Keratinocyte (primary cell): ENCODE measurements at regions not wholly inside any gene's neighbourhood (a gene's known extent, or its start where the extent isn't known, plus 50 kb on each side); places are given as distances from the start of the nearest gene placed in this dataset.

ENCODE experiments used
- DNase-seq: peaks from one replicate; pipeline ENCODE4 v3.0.0-alpha.2; 2011; ENCODE audit warnings: low read depth, missing footprints, low spot score
- FAIRE-seq: peaks from 2 replicates; lab custom pipeline; 2011; peaks lifted over from hg19 to GRCh38; lab: Jason Lieb, UNC
- H2AFZ ChIP-seq: 2 replicates; pipeline ENCODE4 v1.6.0; 2012; ENCODE audit warnings: low read length, control low read depth, inconsistent platforms; ENCODE audit not compliant: control insufficient read depth
- H3K27ac ChIP-seq: 2 replicates; pipeline ENCODE4 v1.5.1; 2011; ENCODE audit warnings: low read length; ENCODE audit not compliant: control insufficient read depth, insufficient read depth
- H3K27me3 ChIP-seq: 3 replicates; pipeline ENCODE4 v1.6.0; 2011; ENCODE audit warnings: low read length; ENCODE audit not compliant: control insufficient read depth, insufficient read depth; ENCODE audit errors: extremely low read depth
- H3K36me3 ChIP-seq, 2 experiments: 2 replicates in 1 of 2; 3 replicates in 1 of 2; pipeline ENCODE4 v1.5.1; 2011; ENCODE audit warnings: low read length in 2 of 2, mild to moderate bottlenecking in 1 of 2; ENCODE audit not compliant: control insufficient read depth in 2 of 2, insufficient read depth in 2 of 2; ENCODE audit errors: extremely low read depth in 1 of 2
- H3K4me1 ChIP-seq: 3 replicates; pipeline ENCODE4 v1.5.1; 2011; ENCODE audit warnings: low read length; ENCODE audit not compliant: control insufficient read depth, insufficient read depth; ENCODE audit errors: extremely low read depth
- H3K4me2 ChIP-seq: 3 replicates; pipeline ENCODE4 v1.6.0; 2011; ENCODE audit warnings: low read depth, low read length; ENCODE audit not compliant: control insufficient read depth, insufficient read depth; ENCODE audit errors: extremely low read depth
- H3K4me3 ChIP-seq, 3 experiments: fragments of 200-600 bp in 1 of 3; sonication (generic) in 1 of 3; 2 replicates in 2 of 3; 3 replicates in 1 of 3; pipeline ENCODE4 v1.5.1; 2011 to 2016; ENCODE audit warnings: low read length in 3 of 3, mild to moderate bottlenecking in 3 of 3, control low read depth in 2 of 3, inconsistent platforms in 1 of 3, low read depth in 1 of 3, mixed read lengths in 1 of 3, mixed run types in 1 of 3, moderate library complexity in 1 of 3; ENCODE audit not compliant: control insufficient read depth in 2 of 3, insufficient read depth in 2 of 3; ENCODE audit errors: extremely low read depth in 1 of 3
- H3K79me2 ChIP-seq: 2 replicates; pipeline ENCODE4 v1.6.0; 2012; ENCODE audit warnings: low read length; ENCODE audit not compliant: control insufficient read depth, insufficient read depth
- H3K9ac ChIP-seq: 3 replicates; pipeline ENCODE4 v1.6.0; 2011; ENCODE audit warnings: low read length; ENCODE audit not compliant: control insufficient read depth, insufficient read depth; ENCODE audit errors: extremely low read depth
- H3K9me1 ChIP-seq: 3 replicates; pipeline ENCODE4 v1.6.0; 2011; ENCODE audit warnings: low read length; ENCODE audit not compliant: control insufficient read depth, insufficient read depth; ENCODE audit errors: extremely low read depth
- H3K9me3 ChIP-seq: 2 replicates; pipeline ENCODE4 v1.5.1; 2012; ENCODE audit warnings: low read depth, low read length; ENCODE audit not compliant: control insufficient read depth
- H4K20me1 ChIP-seq: 3 replicates; pipeline ENCODE4 v1.6.0; 2011; ENCODE audit warnings: low read length; ENCODE audit not compliant: control insufficient read depth, insufficient read depth; ENCODE audit errors: extremely low read depth
- EZH2 ChIP-seq: IDR thresholded peaks from one replicate; pipeline ENCODE4 v1.6.1; 2012; ENCODE audit warnings: inconsistent platforms, mild to moderate bottlenecking, low read length, moderate library complexity
- dilution Hi-C: fragments of 300-500 bp; cut with MboI; formaldehyde crosslinking; loops from one replicate; pipeline ENCODE4 v1.7.0; 2020; ENCODE audit warnings: low sequenced_read_pairs; ENCODE audit not compliant: extremely low pct_ligation_motif_present
- TF ChIP-seq, protein P1 (sequence below), 3 experiments: IDR thresholded peaks in 1 of 3; conservative IDR thresholded peaks in 1 of 3; optimal IDR thresholded peaks in 1 of 3; 2 replicates in 2 of 3; 3 replicates in 1 of 3; pipeline versions ENCODE3 to v1.5.1; 2011; ENCODE audit warnings: low read length in 3 of 3, mild to moderate bottlenecking in 3 of 3, moderate library complexity in 2 of 3, control low read depth in 1 of 3, inconsistent platforms in 1 of 3; ENCODE audit not compliant: insufficient read depth in 2 of 3; ENCODE audit errors: extremely low read depth in 1 of 3

DNA sequence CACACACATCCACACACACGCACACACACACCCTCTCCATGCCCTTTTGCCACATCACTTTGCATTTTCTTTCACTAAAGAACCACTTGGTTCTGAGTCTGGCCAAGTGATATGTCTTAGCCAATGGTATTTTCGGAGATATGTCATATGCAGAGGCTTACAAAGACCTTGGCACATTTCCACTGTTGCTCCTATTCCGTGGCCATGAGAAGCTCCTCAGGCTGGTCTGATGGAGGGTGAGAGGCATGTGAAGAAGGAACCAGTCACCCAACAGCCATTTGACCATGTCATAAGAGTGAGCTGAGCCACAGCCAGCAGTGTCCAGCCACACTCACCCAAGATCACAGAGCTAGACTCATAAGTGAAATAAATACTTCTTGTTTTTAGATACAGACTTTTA lies 212.6 kb upstream of the NAV2 start:
- FAIRE-seq (no peak), DNase-seq (no peak)
- no peaks in the 10 kb centered on the region for H3K9me3 ChIP-seq
- no peaks in the 10 kb centered on the region for H3K36me3 ChIP-seq
- H3K79me2 ChIP-seq = no peaks in the 10 kb centered on the region
- H2AFZ ChIP-seq = no peak overlapping the region
- no peak for TF ChIP-seq EZH2
- TF ChIP-seq, protein P1, sequence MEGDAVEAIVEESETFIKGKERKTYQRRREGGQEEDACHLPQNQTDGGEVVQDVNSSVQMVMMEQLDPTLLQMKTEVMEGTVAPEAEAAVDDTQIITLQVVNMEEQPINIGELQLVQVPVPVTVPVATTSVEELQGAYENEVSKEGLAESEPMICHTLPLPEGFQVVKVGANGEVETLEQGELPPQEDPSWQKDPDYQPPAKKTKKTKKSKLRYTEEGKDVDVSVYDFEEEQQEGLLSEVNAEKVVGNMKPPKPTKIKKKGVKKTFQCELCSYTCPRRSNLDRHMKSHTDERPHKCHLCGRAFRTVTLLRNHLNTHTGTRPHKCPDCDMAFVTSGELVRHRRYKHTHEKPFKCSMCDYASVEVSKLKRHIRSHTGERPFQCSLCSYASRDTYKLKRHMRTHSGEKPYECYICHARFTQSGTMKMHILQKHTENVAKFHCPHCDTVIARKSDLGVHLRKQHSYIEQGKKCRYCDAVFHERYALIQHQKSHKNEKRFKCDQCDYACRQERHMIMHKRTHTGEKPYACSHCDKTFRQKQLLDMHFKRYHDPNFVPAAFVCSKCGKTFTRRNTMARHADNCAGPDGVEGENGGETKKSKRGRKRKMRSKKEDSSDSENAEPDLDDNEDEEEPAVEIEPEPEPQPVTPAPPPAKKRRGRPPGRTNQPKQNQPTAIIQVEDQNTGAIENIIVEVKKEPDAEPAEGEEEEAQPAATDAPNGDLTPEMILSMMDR (optimal IDR thresholded peaks at IDR 0.05 in 1 of 3, IDR thresholded peaks at IDR 0.05 in 1 of 3, conservative IDR thresholded peaks at IDR 0.05 in 1 of 3; ENCODE audit: extremely low read depth in 1 of 3, insufficient read depth in 2 of 3, low read length in 3 of 3) = no peak
- H3K9me1 ChIP-seq = no peaks in the 10 kb centered on the region
- H3K27ac ChIP-seq = no peak overlapping the region
- H3K4me3 ChIP-seq = no peak overlapping the region
- H3K9ac ChIP-seq = no peak overlapping the region
- H3K4me2 ChIP-seq = no peak overlapping the region
- H3K4me1 ChIP-seq = no peaks in the 10 kb centered on the region
- dilution Hi-C loops = no loop called here
- H4K20me1 ChIP-seq = no peaks in the 10 kb centered on the region
- H3K27me3 ChIP-seq = peaks cover 8% of the 10 kb centered on the region

DNA sequence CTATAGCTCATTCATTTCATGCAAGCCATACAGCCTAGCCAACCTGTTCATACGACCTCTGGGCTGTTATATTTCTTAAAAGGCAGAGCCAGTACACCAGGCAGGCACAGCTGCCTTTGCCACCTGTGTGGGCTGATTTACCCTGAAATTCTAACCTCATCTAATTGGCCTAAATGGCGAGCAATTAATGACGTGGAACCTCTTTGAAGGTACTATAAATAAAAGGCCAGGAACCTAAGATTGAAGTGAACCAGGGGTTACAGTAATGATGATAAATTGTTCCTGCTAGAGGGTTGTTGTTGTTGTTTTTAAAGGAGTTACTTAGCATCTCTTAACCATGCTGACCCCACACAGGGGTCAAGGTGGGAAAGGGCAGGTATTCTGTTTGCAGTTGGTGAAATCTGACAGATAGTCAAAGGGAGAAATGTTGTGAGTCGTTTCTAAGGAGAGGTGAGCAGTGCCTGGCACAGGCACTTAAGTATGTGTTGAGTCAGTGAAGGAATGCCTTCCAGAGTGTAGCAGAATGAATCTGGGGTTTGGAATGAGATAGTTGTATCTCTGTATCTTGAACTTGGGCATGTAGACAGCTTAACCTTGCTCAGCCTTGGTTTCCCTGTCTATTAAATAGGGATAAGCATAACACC lies 213.5 kb upstream of the NAV2 start:
- peaks cover 15% of the 10 kb centered on the region for H3K27me3 ChIP-seq
- H3K9me1 ChIP-seq = no peaks in the 10 kb centered on the region
- dilution Hi-C loops = no loop called here
- FAIRE-seq (no peak), DNase-seq (no peak)
- no peak overlapping the region for H3K9ac ChIP-seq
- no peak overlapping the region for H2AFZ ChIP-seq
- no peaks in the 10 kb centered on the region for H3K4me1 ChIP-seq
- no peak overlapping the region for H3K4me2 ChIP-seq
- TF ChIP-seq, protein P1 (optimal IDR thresholded peaks at IDR 0.05 in 1 of 3, IDR thresholded peaks at IDR 0.05 in 1 of 3, conservative IDR thresholded peaks at IDR 0.05 in 1 of 3; ENCODE audit: extremely low read depth in 1 of 3, insufficient read depth in 2 of 3, low read length in 3 of 3) = no peak
- TF ChIP-seq EZH2 = no peak
- H4K20me1 ChIP-seq = no peaks in the 10 kb centered on the region
- no peak overlapping the region for H3K27ac ChIP-seq
- H3K4me3 ChIP-seq = no peak overlapping the region
- H3K9me3 ChIP-seq = no peaks in the 10 kb centered on the region
- no peaks in the 10 kb centered on the region for H3K79me2 ChIP-seq
- H3K36me3 ChIP-seq = no peaks in the 10 kb centered on the region
